ENCODE measurements at regions not wholly inside any gene's neighbourhood (a gene's known extent, or its start where the extent isn't known, plus 50 kb on each side); places are given as distances from the start of the nearest gene placed in this dataset.

DNA sequence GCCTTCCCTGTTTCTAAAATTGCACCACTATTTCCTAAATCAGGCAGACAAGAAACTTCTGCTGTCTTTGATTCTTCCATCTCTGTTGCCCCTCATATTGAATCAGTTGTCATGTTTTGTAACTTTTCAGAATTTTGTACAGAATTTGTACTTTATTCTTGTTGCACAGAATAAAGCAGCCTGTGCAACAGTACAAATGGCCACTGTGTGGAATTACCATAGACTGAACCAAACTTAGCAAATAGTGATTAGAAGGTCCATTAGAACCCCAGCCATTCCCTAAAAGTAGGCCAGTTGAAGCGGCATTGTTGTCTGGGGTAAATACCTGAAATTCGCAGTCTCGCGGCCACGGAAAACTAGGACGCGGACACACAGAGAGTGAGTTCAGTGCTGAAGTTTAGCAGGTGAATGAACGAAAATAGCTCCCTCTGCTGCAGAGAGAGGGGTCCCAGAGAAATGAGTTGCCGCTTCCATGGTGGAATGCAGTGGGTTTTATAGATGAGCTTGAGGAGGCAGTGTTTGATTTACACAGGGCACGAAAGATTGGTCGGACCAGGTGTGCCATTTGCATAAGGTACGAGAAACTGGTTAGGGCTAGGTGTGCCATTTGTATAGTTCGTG is 71.8 kb downstream of the C4orf33 start:
- DNase-seq (ENCODE audit: low spot score) = no peak

DNA sequence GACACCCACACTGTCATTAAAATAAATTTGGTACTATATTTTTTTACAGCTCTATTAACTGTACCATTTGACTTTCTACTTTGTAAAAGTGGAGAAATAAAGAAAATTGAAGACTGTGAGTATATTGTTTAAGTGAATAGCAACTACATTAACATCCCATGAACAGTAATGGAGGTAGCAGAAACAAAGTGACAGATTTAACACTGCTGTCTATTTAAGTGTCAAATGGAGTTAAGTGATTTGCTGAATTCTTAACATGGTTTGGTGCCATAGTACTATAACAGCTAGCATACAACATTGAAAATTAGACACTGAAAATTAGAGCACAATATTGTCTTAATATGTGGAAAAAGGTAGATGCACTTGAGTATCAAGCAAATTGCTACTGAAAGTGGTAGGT is 76.2 kb downstream of the C4orf33 start:
- no peak for DNase-seq (ENCODE audit: low spot score)

DNA sequence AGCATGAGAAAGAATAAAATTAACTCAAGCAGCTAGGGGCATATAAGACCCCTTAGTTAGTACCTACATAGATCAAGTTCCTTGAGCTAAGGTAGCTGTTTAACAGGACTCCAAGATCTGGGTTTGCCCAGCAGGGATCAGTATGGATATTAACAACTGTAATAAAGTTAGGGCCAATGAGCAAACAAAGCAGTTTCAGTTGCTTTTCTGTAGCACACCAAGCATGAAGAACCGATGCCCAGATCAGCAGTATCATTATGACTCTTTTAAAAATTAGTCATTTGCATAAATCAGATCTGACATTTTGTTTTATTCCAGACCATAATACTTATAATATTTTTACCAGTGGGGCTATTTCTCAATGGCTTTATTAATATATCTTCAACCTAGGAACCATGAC is 80.9 kb downstream of the C4orf33 start:
- no peak for DNase-seq (ENCODE audit: low spot score)

GRCh38 chr4:129179276-129179675 is 83.3 kb downstream of the C4orf33 start:
- no peak for DNase-seq (ENCODE audit: low spot score)

DNA sequence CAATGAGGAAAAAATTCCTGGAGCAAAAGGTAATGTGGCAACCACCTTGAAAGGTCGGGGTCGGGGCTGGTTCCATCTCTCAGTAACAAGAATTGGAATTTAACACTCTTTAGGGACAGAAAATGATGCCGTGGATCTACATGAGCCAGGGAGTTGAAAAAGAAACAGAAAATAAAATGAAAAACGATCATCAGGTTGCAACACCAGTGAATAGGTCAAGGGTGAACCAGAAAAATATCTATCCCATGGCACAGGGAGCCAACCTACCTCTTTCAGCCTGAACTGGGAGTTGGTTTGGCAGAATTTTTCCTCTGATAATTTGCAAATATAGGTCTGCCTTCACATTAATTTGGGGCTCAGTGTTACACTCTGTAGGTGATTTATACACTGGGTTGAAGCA is 93.7 kb downstream of the C4orf33 start:
- DNase-seq (ENCODE audit: low spot score) = no peak

DNA sequence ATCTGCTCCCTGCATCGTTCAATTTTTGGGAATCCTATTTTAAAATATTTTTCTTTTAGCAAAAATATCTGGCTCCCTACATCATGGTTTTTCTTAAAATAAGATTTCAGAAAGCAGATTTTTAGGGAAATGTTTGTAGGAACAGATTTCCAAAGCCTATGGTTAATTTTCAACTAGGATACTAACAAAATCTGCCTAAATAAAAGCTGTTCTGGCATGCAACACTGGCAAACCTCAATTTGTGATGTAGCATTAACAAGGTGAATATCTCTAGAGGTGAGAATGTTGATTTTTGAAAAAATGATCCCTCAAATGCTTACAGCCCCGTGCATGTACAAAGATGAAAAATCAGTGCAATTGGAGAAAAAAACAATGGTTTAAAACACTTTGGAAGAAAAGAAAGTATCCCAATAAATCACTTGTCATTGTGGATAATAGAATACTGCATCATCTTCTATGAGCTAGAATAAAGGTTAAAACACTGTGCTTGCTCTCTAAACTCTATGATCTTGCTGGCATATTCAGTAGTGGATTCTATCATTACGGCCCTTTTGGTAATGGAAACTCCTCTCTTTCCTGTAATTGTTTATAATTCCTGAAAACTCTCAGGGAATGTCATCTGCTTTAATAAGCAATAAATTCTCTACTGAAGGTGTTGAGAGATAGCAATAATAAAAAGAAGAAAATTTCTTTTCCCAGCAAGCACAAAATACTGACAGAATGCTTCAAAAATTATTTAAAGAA is 97.6 kb downstream of the C4orf33 start:
- DNase-seq (ENCODE audit: low spot score) = no peak

DNA sequence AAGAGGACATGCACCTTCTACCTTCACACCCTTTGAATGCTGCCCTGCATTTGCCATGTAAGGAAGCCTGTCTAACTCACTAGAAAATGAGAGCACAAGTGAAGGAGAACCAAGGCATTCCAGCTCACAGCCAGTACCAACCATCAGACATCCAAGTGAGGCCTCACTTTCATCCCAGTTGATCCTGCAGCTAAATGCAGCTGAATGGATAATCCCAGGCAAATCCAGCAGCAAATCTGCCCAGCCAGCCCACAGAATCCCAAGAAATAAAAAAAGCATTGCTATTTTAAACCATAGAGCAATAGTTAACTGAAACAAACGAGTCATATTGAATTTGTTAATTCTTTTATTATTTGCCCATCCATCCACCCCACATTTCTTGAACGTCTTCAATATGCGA is 112.5 kb downstream of the C4orf33 start:
- no peak for DNase-seq (ENCODE audit: low spot score)

- no peak for DNase-seq (ENCODE audit: low spot score)
Observed at GRCh38 chr4:129213692-129214091, 117.7 kb downstream of the C4orf33 start.

DNA sequence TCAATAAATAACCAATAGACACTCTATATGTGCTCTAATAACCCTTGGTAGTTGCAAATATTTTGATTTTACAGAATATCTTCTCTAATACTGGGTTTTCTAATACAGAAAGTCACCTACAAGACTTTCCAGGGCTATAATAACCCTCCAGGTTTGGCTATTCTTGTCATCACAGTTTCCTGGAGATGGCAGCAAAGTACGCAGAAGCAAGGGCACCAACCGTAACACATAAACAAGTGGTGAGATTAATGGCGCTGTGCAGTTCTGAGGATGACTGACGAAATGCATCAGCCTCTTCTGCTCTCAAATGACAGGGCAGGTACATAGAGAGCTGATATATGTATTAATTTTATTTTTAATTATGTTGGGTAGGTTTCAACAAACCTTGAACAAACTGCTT is 122.4 kb downstream of the C4orf33 start:
- no peak for DNase-seq (ENCODE audit: low spot score)

- DNase-seq (ENCODE audit: low spot score) = no peak
Observed at GRCh38 chr4:129218897-129219296, 122.9 kb downstream of the C4orf33 start.

DNA sequence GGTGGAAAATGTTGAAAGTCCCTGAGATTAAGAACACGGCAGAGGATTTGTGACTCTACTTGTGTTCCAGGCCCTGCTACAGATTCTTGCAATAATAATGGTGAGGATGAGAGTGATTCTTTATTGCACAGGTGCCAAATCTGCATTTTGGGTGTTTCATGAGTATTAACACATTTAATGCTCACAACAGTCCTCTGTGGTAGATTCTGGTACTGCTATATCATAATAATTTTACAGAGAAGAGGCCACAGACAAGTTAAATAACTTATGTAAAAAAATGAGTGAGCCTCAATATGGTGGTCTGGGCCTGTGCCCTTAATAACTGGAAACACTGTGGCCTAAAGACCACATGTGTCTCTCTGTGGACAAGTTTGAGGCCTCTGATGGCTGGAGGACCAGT is 124.3 kb downstream of the C4orf33 start:
- DNase-seq (ENCODE audit: low spot score) = no peak

DNA sequence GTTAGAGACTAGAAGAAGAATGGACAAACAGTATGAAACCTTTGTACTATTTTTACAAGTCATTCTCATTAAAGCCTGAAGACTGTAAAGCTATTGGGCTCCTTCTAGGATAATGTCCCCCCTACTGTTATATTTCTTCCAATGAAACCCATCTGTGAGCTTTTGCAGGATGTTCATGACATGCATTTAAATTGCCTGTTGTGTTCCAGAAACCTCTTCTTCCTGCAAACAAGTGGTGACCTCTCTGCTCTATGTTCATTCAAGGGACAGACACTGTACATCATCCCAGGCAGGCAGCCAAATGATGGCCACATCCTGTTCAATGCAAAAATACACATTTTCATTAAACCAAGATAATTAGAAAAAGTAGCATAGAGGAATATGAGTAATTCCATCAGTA is 128.0 kb downstream of the C4orf33 start:
- DNase-seq (ENCODE audit: low spot score) = no peak

- no peak for DNase-seq (ENCODE audit: low spot score)
Observed at GRCh38 chr4:129230846-129231245, 134.9 kb downstream of the C4orf33 start.

DNA sequence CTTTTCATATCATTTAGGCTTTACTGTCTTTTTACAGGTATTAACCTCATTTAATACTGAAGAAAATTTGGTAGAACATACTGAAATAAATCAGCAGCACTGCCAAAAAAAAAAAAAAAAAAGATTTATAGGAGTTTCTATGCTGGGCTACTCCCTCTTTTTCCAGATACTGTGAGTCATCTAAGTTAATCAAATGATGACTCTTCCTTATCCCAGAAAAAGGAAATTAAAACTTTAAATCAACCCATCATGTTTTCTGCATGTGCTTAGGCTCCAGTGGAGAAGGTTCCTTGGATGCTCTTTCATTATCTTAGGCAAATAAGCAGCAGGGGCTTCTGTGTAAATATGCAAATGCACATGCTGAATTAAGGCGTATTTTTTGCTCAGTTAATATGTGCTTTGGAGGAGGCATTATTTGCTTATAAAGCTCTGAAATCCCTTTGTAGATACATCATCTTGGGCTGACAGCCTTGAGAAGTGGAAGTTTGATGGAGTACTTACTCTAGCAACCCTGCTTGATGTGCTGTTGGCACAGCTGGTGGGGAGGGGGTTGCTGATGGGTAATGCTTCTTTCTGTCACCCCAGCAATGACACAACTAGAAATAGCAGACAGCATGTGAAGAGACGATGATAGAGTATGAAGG is 136.1 kb downstream of the C4orf33 start:
- no peak for DNase-seq (ENCODE audit: low spot score)

- DNase-seq (ENCODE audit: low spot score) = no peak
Observed at GRCh38 chr4:129232589-129233337, 136.8 kb downstream of the C4orf33 start.

DNA sequence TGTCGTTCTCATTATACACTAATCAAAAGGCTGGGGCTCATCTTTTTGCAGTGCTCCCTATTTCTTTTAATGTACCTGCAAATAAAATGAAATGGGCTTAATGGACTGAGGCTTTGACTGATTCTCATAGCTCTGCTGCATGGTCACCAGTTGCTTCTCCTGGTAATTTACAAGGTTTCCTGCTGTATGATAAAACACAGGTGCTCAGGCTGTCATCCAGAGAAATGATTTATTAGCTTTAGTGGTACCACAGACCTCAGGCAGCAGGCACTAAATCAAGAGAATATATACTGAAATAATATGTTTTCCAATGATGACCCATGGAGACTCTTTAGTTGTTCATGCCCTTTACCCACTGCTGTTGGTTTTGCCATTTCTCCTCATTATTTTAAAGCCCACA is 137.7 kb downstream of the C4orf33 start:
- DNase-seq (ENCODE audit: low spot score) = no peak

- no peak for DNase-seq (ENCODE audit: low spot score)
Observed at GRCh38 chr4:129236351-129236750, 140.4 kb downstream of the C4orf33 start.

- no peak for DNase-seq (ENCODE audit: low spot score)
Observed at GRCh38 chr4:129239088-129239487, 143.1 kb downstream of the C4orf33 start.

GRCh38 chr4:129240816-129241215 is 144.9 kb downstream of the C4orf33 start:
- no peak for DNase-seq (ENCODE audit: low spot score)

DNA sequence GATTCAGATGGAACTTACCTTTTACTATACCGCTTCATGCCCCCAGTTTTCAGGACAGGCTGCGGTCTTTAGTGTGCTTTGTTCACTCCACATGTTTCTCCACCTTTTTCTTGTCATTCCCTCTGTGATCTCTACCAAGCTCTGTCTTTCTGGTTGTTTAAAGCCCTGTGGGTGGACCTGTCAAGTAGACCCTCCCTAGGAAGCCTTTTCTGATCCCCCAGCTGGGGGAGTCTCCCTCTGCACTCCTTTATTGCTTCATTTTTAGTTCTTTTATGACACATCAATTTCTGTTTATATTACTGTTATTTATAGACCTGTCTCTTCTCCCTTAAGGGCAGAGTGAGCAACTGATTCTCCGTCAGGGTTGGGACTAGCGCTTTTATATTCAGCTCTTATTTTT is 150.2 kb downstream of the C4orf33 start:
- DNase-seq (ENCODE audit: low spot score) = no peak

GRCh38 chr4:129246910-129247461 is 151.0 kb downstream of the C4orf33 start:
- no peak for DNase-seq (ENCODE audit: low spot score)

- no peak for DNase-seq (ENCODE audit: low spot score)
Observed at GRCh38 chr4:129248621-129249020, 152.7 kb downstream of the C4orf33 start.

Measured in CD4-positive, alpha-beta T cell treated with Interleukin-2 at 100 ng/mL for 4 hours (primary cell).